Neural progenitor cell (in vitro differentiated cells): ENCODE measurements at regions not wholly inside any gene's neighbourhood (a gene's known extent, or its start where the extent isn't known, plus 50 kb on each side); places are given as distances from the start of the nearest gene placed in this dataset.

ENCODE experiments used
- DNase-seq: peaks from one replicate; pipeline ENCODE4 v3.0.0-alpha.2; 2016; ENCODE audit warnings: low spot score
- H2AFZ ChIP-seq: fragments of 200-600 bp; sonication (generic); replicated peaks from 2 replicates; pipeline ENCODE4 v1.6.1; 2016; ENCODE audit warnings: antibody characterized with exemption
- H3F3A ChIP-seq: fragments of 200-600 bp; sonication (generic); 2 replicates; pipeline ENCODE4 v1.6.1; 2016; ENCODE audit warnings: antibody characterized with exemption, low read depth
- H3K27ac ChIP-seq: fragments of 200-600 bp; sonication (generic); 2 replicates; pipeline ENCODE4 v1.5.1; 2016; ENCODE audit warnings: mild to moderate bottlenecking
- H3K27me3 ChIP-seq: fragments of 200-600 bp; sonication (generic); 2 replicates; pipeline ENCODE4 v1.6.1; 2016; ENCODE audit warnings: mild to moderate bottlenecking, moderate library complexity
- H3K36me3 ChIP-seq: fragments of 200-600 bp; sonication (generic); 2 replicates; pipeline ENCODE4 v1.5.1; 2016
- H3K4me1 ChIP-seq: fragments of 200-600 bp; sonication (generic); 2 replicates; pipeline ENCODE4 v1.6.1; 2016; ENCODE audit warnings: mixed run types
- H3K4me2 ChIP-seq: fragments of 200-600 bp; sonication (generic); 2 replicates; pipeline ENCODE4 v1.6.1; 2016
- H3K4me3 ChIP-seq: fragments of 200-600 bp; sonication (generic); 2 replicates; pipeline ENCODE4 v1.5.1; 2016
- H3K79me2 ChIP-seq: fragments of 200-600 bp; sonication (generic); 2 replicates; pipeline ENCODE4 v1.6.1; 2016; ENCODE audit warnings: low read depth
- H3K9ac ChIP-seq: fragments of 200-600 bp; sonication (generic); 2 replicates; pipeline ENCODE4 v1.6.1; 2016
- H3K9me3 ChIP-seq: fragments of 200-600 bp; sonication (generic); 2 replicates; pipeline ENCODE4 v1.5.1; 2016; ENCODE audit warnings: low read depth
- H4K20me1 ChIP-seq: fragments of 200-600 bp; sonication (generic); 2 replicates; pipeline ENCODE4 v1.6.1; 2016; ENCODE audit warnings: low read depth
- H3K27ac Mint-ChIP-seq: 3 replicates; pipeline ENCODE4 v1.8.0; 2021; ENCODE audit warnings: mixed read lengths
- H3K27me3 Mint-ChIP-seq: 2 replicates; pipeline ENCODE4 v1.8.0; 2022; ENCODE audit warnings: low read depth, mild to moderate bottlenecking, inconsistent platforms, moderate library complexity, mixed read lengths; ENCODE audit not compliant: insufficient read depth
- H3K36me3 Mint-ChIP-seq: 3 replicates; pipeline ENCODE4 v1.8.0; 2021; ENCODE audit warnings: mixed read lengths
- H3K4me1 Mint-ChIP-seq: 3 replicates; pipeline ENCODE4 v1.8.0; 2021; ENCODE audit warnings: mixed read lengths
- H3K4me3 Mint-ChIP-seq: 3 replicates; pipeline ENCODE4 v1.8.0; 2021; ENCODE audit warnings: mild to moderate bottlenecking, moderate library complexity, mixed read lengths
- H3K9me3 Mint-ChIP-seq: 3 replicates; pipeline ENCODE4 v1.8.0; 2020; ENCODE audit warnings: mixed read lengths
- CTCF ChIP-seq: fragments of 200-600 bp; sonication (generic); IDR thresholded peaks from 2 replicates; pipeline ENCODE4 v1.5.1; 2017; ENCODE audit warnings: antibody characterized with exemption, mild to moderate bottlenecking
- EZH2 ChIP-seq: fragments of 200-600 bp; sonication (generic); IDR thresholded peaks from 2 replicates; pipeline ENCODE4 v1.6.1; 2017; ENCODE audit warnings: antibody characterized with exemption, mild to moderate bottlenecking, moderate library complexity
- EZH2phosphoT487 ChIP-seq: fragments of 200-600 bp; sonication (generic); IDR thresholded peaks from 2 replicates; pipeline ENCODE4 v1.6.1; 2017; ENCODE audit warnings: antibody characterized with exemption

- Histone ChIP-seq H3K4me1 (no peaks in the 10 kb centered on the region), H3K79me2 (no peaks in the 10 kb centered on the region), H3K9me3 (no peaks in the 10 kb centered on the region), H3K4me3 (no peak overlapping the region), H3K36me3 (no peaks in the 10 kb centered on the region), H3K27ac (no peak overlapping the region), H3K9ac (no peak overlapping the region), H3K27me3 (no peaks in the 10 kb centered on the region), H4K20me1 (no peaks in the 10 kb centered on the region), H3K4me2 (no peak overlapping the region), H3F3A (no peaks in the 10 kb centered on the region), H2AFZ (no peak overlapping the region)
- no peaks in the 10 kb centered on the region for H3K36me3 Mint-ChIP-seq
- no peaks in the 10 kb centered on the region for H3K4me1 Mint-ChIP-seq
- H3K4me3 Mint-ChIP-seq: no peak overlapping the region
- H3K9me3 Mint-ChIP-seq: no peaks in the 10 kb centered on the region
- H3K27ac Mint-ChIP-seq: no peak overlapping the region
- peaks cover 10% of the 10 kb centered on the region for H3K27me3 Mint-ChIP-seq
- DNase-seq: no peak
- TF ChIP-seq CTCF (no peak), EZH2phosphoT487 (no peak), EZH2 (no peak)
Observed at GRCh38 chr1:221837896-221838295, 96.0 kb upstream of the DUSP10 start.

GRCh38 chr1:221834698-221835513 is 93.0 kb upstream of the DUSP10 start:
- Histone ChIP-seq H3K9me3 (no peaks in the 10 kb centered on the region), H3K4me1 (no peaks in the 10 kb centered on the region), H2AFZ (no peak overlapping the region), H3K27me3 (no peaks in the 10 kb centered on the region), H3K9ac (no peak overlapping the region), H3K4me2 (no peak overlapping the region), H4K20me1 (no peaks in the 10 kb centered on the region), H3K36me3 (no peaks in the 10 kb centered on the region), H3K79me2 (no peaks in the 10 kb centered on the region), H3K4me3 (no peak overlapping the region), H3F3A (no peaks in the 10 kb centered on the region), H3K27ac (no peak overlapping the region)
- Mint-ChIP-seq H3K4me3 (no peak overlapping the region), H3K9me3 (no peaks in the 10 kb centered on the region), H3K27ac (no peak overlapping the region), H3K27me3 (peaks cover 10% of the 10 kb centered on the region), H3K36me3 (no peaks in the 10 kb centered on the region), H3K4me1 (no peaks in the 10 kb centered on the region)
- DNase-seq: no peak
- TF ChIP-seq EZH2phosphoT487: no peak
- no peak for TF ChIP-seq EZH2
- TF ChIP-seq CTCF: no peak

- H3K36me3 ChIP-seq: no peaks in the 10 kb centered on the region
- Mint-ChIP-seq H3K36me3 (no peaks in the 10 kb centered on the region), H3K4me3 (no peak overlapping the region), H3K9me3 (no peaks in the 10 kb centered on the region), H3K27me3 (peaks cover 8% of the 10 kb centered on the region), H3K4me1 (no peaks in the 10 kb centered on the region), H3K27ac (no peak overlapping the region)
- no peaks in the 10 kb centered on the region for H4K20me1 ChIP-seq
- H3F3A ChIP-seq: no peaks in the 10 kb centered on the region
- H3K9me3 ChIP-seq: no peaks in the 10 kb centered on the region
- H3K9ac ChIP-seq: no peak overlapping the region
- H3K27ac ChIP-seq: no peak overlapping the region
- no peaks in the 10 kb centered on the region for H3K4me1 ChIP-seq
- no peak overlapping the region for H3K4me2 ChIP-seq
- H3K79me2 ChIP-seq: no peaks in the 10 kb centered on the region
- H3K27me3 ChIP-seq: no peaks in the 10 kb centered on the region
- DNase-seq: no peak
- H2AFZ ChIP-seq: no peak overlapping the region
- H3K4me3 ChIP-seq: no peak overlapping the region
- no peak for TF ChIP-seq CTCF
- TF ChIP-seq EZH2phosphoT487: no peak
- no peak for TF ChIP-seq EZH2
Observed at GRCh38 chr1:221832617-221833016, 90.7 kb upstream of the DUSP10 start.
